Parathyroid adenoma (tissue), 2 donors: ENCODE measurements at regions not wholly inside any gene's neighbourhood (a gene's known extent, or its start where the extent isn't known, plus 50 kb on each side); places are given as distances from the start of the nearest gene placed in this dataset.
"Not testable (repeated sequence)": the region's sequence is repeated elsewhere in the genome, so short reads cannot be mapped to it uniquely, and the experiment has no call there.

ENCODE experiments used
- H2AFZ ChIP-seq: fragments of 300-600 bp; sonication (generic); one replicate; pipeline ENCODE4 v1.7.0; 2017; ENCODE audit warnings: antibody characterized with exemption, mild to moderate bottlenecking
- H3K27ac ChIP-seq: fragments of 300-600 bp; sonication (generic); one replicate; pipeline ENCODE4 v1.7.0; 2017
- H3K27me3 ChIP-seq: fragments of 300-600 bp; sonication (generic); one replicate; pipeline ENCODE4 v1.7.0; 2017; ENCODE audit warnings: low read length; ENCODE audit not compliant: control insufficient read depth, insufficient read depth
- H3K36me3 ChIP-seq: fragments of 300-600 bp; sonication (generic); one replicate; pipeline ENCODE4 v1.7.0; 2017; ENCODE audit warnings: low read length; ENCODE audit not compliant: control insufficient read depth, insufficient read depth
- H3K4me1 ChIP-seq: fragments of 300-600 bp; sonication (generic); one replicate; pipeline ENCODE4 v1.7.0; 2017; ENCODE audit warnings: control low read depth
- H3K4me2 ChIP-seq: fragments of 300-600 bp; sonication (generic); one replicate; pipeline ENCODE4 v1.7.0; 2017; ENCODE audit warnings: low read length
- H3K4me3 ChIP-seq: fragments of 300-600 bp; sonication (generic); one replicate; pipeline ENCODE4 v1.7.0; 2017; ENCODE audit warnings: low read depth, low read length
- H3K79me2 ChIP-seq: fragments of 300-600 bp; sonication (generic); one replicate; pipeline ENCODE4 v1.7.0; 2017; ENCODE audit warnings: control low read depth
- H3K9ac ChIP-seq: fragments of 300-600 bp; sonication (generic); one replicate; pipeline ENCODE4 v1.7.0; 2017; ENCODE audit warnings: mild to moderate bottlenecking
- H3K9me3 ChIP-seq: fragments of 300-600 bp; sonication (generic); one replicate; pipeline ENCODE4 v1.7.0; 2017; ENCODE audit warnings: low read length; ENCODE audit not compliant: control insufficient read depth
- CTCF ChIP-seq: fragments of 300-600 bp; sonication (generic); IDR thresholded peaks from one replicate; pipeline ENCODE4 v1.7.0; 2017; ENCODE audit warnings: antibody characterized with exemption, mild to moderate bottlenecking
- donor health status: primary hyperparathyroidism.

DNA sequence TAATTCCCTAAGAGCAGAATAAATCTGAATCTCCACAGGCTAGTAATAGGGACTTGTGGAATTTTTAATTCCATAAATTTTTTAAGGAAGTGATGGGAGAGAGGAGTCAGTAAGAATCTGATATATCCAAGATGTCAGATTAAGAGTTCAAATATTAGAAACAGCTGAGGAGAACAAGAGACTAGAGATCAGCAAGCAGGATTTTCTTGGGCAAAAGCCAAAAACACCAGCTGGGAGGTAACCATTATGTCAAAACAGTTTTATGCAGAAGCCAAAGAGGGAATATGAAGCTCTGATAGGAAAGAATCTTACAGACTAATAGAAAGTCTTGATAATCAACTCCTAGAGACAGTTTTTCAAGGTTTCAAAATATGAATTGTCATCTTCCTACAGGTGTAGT, 72.2 kb upstream of the RBPJ start:
- Histone ChIP-seq H2AFZ (no peak overlapping the region), H3K9me3 (no peaks in the 10 kb centered on the region), H3K4me2 (no peak overlapping the region), H3K36me3 (no peaks in the 10 kb centered on the region), H3K4me1 (no peaks in the 10 kb centered on the region), H3K9ac (no peak overlapping the region), H3K4me3 (no peak overlapping the region), H3K27ac (no peak overlapping the region), H3K27me3 (no peaks in the 10 kb centered on the region), H3K79me2 (no peaks in the 10 kb centered on the region)
- no peak for TF ChIP-seq CTCF

- no peaks in the 10 kb centered on the region for H3K9me3 ChIP-seq
- no peaks in the 10 kb centered on the region for H3K4me1 ChIP-seq
- H2AFZ ChIP-seq, result no peak overlapping the region
- no peak overlapping the region for H3K9ac ChIP-seq
- no peaks in the 10 kb centered on the region for H3K79me2 ChIP-seq
- H3K4me2 ChIP-seq, result no peak overlapping the region
- no peak for TF ChIP-seq CTCF
- H3K4me3 ChIP-seq, result no peak overlapping the region
- H3K27ac ChIP-seq, result no peak overlapping the region
- H3K36me3 ChIP-seq, result no peaks in the 10 kb centered on the region
- no peaks in the 10 kb centered on the region for H3K27me3 ChIP-seq
Observed at GRCh38 chr4:26252349-26253025, 68.3 kb upstream of the RBPJ start.

DNA sequence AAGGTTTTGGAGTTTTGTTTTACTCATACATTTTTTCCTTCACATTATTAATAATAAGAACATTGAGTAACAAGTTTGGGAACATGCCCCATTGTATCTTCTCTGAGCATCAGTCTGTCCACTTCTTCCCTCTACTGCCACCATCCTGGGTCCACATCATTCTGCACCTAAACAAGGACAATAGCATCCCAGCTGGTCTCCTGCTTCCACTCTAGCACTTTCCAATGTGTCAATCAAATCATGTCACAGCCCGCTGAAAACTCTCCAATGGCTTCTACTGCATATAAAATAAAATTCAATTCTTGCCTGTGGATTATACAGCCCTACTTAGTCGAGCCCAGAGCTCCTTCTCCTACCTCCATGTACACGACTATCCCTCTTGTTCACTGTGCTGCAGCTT, 66.8 kb upstream of the RBPJ start:
- no peaks in the 10 kb centered on the region for H3K4me1 ChIP-seq
- H3K4me3 ChIP-seq, result no peak overlapping the region
- no peaks in the 10 kb centered on the region for H3K9me3 ChIP-seq
- no peaks in the 10 kb centered on the region for H3K79me2 ChIP-seq
- TF ChIP-seq CTCF, result no peak
- no peak overlapping the region for H3K27ac ChIP-seq
- H3K9ac ChIP-seq, result no peak overlapping the region
- no peak overlapping the region for H3K4me2 ChIP-seq
- H3K27me3 ChIP-seq, result no peaks in the 10 kb centered on the region
- no peak overlapping the region for H2AFZ ChIP-seq
- no peaks in the 10 kb centered on the region for H3K36me3 ChIP-seq

GRCh38 chr4:26255989-26256388, 64.8 kb upstream of the RBPJ start:
- Histone ChIP-seq H3K9ac (no peak overlapping the region), H2AFZ (no peak overlapping the region), H3K4me1 (no peaks in the 10 kb centered on the region), H3K36me3 (no peaks in the 10 kb centered on the region), H3K27ac (no peak overlapping the region), H3K79me2 (no peaks in the 10 kb centered on the region), H3K4me3 (no peak overlapping the region), H3K27me3 (no peaks in the 10 kb centered on the region), H3K4me2 (no peak overlapping the region), H3K9me3 (peaks cover 4% of the 10 kb centered on the region)
- TF ChIP-seq CTCF, result no peak

GRCh38 chr4:26257444-26257843, 63.4 kb upstream of the RBPJ start:
- H3K4me2 ChIP-seq, H3K36me3 ChIP-seq, H3K27ac ChIP-seq, H3K4me1 ChIP-seq, H3K4me3 ChIP-seq, H3K9ac ChIP-seq, H2AFZ ChIP-seq, H3K27me3 ChIP-seq, H3K9me3 ChIP-seq, H3K79me2 ChIP-seq: not testable (repeated sequence)
